Mucosa of descending colon (tissue), 3 donors: ENCODE measurements at regions not wholly inside any gene's neighbourhood (a gene's known extent, or its start where the extent isn't known, plus 50 kb on each side); places are given as distances from the start of the nearest gene placed in this dataset.

Experiments used
- ATAC-seq: fragments of 200-7000 bp; cut with Tn5 transposase; one replicate; pipeline ENCODE4 v1.9.1; 2020; ENCODE audit warnings: mild to moderate bottlenecking, moderate library complexity
- DNase-seq, 3 donors: peaks; one replicate each; pipeline ENCODE4 v3.0.0-alpha.2; 2020
- H3K36me3 ChIP-seq: fragments of 200-600 bp; one replicate; pipeline ENCODE4 v1.8.0; 2021; ENCODE audit warnings: low read depth, mild to moderate bottlenecking
- H3K4me1 ChIP-seq: fragments of 200-600 bp; one replicate; pipeline ENCODE4 v1.8.0; 2021; ENCODE audit warnings: low read depth, mild to moderate bottlenecking
- H3K4me3 ChIP-seq: fragments of 200-600 bp; one replicate; pipeline ENCODE4 v1.8.0; 2021; ENCODE audit warnings: mild to moderate bottlenecking
- H3K9me3 ChIP-seq: fragments of 200-600 bp; one replicate; pipeline ENCODE4 v1.8.0; 2021; ENCODE audit warnings: mild to moderate bottlenecking
- intact Hi-C, 2 donors: fragments of 100-400 bp; cut with DNase I in 1 of 2; cut with micrococcal nuclease in 1 of 2; formaldehyde crosslinking; loops; one replicate each; pipeline versions ENCODE4 v1.11.0 to v1.11.1; 2022; cut with DNase I, micrococcal nuclease
- TF ChIP-seq, protein P1 (sequence below): fragments of 200-600 bp; IDR thresholded peaks from one replicate; pipeline ENCODE4 v1.8.0; 2022; ENCODE audit warnings: antibody characterized with exemption, mild to moderate bottlenecking
- donor health status: DM: no; HTN: no; CAD: no; lungs with moderate emphysema.
- donor health status: DM: no; HTN: no; CAD: no.
- donor health status: DM: no; HTN: yes; CAD: no.

DNA sequence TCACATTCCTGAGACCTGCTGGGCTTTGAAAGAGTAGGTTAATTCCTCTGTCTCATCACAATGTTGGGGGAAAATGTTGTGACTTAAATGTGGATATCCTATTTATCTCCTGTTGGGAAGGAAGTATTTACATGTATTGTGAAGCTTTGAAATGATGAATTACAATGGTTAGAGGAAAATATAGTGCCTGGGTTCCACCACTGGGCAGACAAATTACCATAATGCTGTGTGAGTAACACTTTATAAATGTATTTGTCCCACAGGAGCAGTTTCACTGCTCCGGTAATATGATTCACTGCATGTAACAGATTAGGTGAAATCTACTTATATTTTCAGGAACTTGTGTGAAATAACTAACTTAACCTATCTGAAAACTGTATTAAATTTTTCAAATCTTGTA lies 1476.4 kb downstream of the NLGN4Y start:
- DNase-seq (no peak), ATAC-seq (no peak)
- no peak overlapping the region for H3K4me3 ChIP-seq
- intact Hi-C loops, result no loop called here
- H3K9me3 ChIP-seq, result no peaks in the 10 kb centered on the region
- no peaks in the 10 kb centered on the region for H3K36me3 ChIP-seq
- TF ChIP-seq, protein P1, sequence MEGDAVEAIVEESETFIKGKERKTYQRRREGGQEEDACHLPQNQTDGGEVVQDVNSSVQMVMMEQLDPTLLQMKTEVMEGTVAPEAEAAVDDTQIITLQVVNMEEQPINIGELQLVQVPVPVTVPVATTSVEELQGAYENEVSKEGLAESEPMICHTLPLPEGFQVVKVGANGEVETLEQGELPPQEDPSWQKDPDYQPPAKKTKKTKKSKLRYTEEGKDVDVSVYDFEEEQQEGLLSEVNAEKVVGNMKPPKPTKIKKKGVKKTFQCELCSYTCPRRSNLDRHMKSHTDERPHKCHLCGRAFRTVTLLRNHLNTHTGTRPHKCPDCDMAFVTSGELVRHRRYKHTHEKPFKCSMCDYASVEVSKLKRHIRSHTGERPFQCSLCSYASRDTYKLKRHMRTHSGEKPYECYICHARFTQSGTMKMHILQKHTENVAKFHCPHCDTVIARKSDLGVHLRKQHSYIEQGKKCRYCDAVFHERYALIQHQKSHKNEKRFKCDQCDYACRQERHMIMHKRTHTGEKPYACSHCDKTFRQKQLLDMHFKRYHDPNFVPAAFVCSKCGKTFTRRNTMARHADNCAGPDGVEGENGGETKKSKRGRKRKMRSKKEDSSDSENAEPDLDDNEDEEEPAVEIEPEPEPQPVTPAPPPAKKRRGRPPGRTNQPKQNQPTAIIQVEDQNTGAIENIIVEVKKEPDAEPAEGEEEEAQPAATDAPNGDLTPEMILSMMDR, result no peak
- no peaks in the 10 kb centered on the region for H3K4me1 ChIP-seq

DNA sequence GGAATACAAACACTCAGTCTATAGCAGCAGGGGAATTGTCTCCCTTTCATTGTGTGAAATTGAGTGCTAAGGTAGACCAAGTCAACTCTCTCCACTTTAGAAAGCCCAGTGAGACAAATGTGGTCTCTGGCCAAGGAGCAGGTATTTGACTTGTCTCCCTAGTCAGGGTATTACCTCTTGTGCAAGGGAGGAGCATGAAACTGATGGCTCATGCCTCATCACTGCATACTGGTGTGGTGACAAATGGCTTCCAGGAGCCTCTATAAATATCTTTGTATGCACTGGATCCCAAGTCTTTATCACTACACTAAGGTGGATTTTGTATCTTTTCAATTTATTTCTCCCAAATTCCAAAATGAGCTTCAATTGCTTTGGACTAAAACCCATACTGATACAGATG lies 1477.6 kb downstream of the NLGN4Y start:
- DNase-seq (no peak), ATAC-seq (no peak)
- H3K4me1 ChIP-seq, result no peaks in the 10 kb centered on the region
- intact Hi-C loops, result no loop called here
- H3K9me3 ChIP-seq, result no peaks in the 10 kb centered on the region
- no peaks in the 10 kb centered on the region for H3K36me3 ChIP-seq
- TF ChIP-seq, protein P1, result no peak
- H3K4me3 ChIP-seq, result no peak overlapping the region

DNA sequence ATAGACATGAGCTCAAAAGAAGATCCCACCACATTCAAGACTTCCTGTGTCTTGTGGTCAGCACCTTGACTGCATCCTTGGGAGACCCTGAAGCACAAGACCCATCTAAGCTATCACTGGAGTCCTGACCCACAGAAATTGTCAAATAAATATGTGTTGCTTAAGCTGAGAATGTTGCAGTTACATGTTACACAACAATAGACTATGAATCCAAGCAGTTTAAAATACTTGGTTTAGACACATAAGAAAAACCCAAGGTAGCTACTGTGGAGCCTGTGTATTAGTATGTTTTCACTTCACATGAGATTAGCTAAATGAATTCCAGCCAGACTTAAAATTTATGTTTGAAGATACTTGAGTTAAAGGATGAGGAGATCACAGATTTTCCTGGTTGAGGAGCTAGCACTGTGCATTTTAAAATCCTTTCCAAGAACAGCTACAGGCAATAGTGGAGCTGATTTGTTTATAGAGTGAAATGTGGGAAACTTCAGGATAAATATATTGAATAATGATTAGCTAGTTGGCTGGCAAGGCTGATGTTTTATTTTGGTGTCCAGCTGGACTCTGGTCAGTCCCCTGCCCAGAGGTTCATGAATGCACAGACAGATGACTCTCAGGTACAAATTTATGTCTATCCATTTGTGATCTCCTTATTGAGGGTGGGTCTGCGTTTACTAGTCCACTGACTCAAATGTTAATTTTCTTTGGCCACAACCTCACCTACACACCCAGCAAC lies 1527.7 kb downstream of the NLGN4Y start:
- TF ChIP-seq, protein P1, result no peak
- Histone ChIP-seq H3K4me3 (no peak overlapping the region), H3K36me3 (no peaks in the 10 kb centered on the region), H3K4me1 (no peaks in the 10 kb centered on the region), H3K9me3 (no peaks in the 10 kb centered on the region)
- DNase-seq (no peak), ATAC-seq (no peak)
- intact Hi-C loops, result no loop called here

DNA sequence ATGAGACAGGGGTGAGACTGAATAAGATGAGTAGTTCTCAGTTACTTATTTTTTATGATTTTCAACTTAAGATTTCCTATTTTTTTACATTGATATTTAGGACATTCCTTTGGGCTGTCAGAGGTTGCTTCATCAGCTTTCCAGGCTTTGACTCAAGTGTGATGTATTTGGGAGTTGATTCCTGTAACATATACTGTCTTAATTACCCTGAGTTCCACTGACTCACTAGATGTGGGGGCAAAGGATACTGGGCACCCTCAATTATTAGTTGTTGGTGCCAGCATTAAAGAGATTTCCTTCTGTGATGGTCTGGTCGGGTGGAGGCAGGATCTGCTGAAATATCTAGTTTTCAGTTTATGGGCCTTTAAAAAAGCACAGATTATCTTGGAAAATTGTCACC lies 1535.8 kb downstream of the NLGN4Y start:
- no peak overlapping the region for H3K4me3 ChIP-seq
- intact Hi-C loops, result no loop called here
- DNase-seq, result no peak
- ATAC-seq, result no peak
- no peaks in the 10 kb centered on the region for H3K4me1 ChIP-seq
- no peaks in the 10 kb centered on the region for H3K9me3 ChIP-seq
- TF ChIP-seq, protein P1, result no peak
- no peaks in the 10 kb centered on the region for H3K36me3 ChIP-seq

DNA sequence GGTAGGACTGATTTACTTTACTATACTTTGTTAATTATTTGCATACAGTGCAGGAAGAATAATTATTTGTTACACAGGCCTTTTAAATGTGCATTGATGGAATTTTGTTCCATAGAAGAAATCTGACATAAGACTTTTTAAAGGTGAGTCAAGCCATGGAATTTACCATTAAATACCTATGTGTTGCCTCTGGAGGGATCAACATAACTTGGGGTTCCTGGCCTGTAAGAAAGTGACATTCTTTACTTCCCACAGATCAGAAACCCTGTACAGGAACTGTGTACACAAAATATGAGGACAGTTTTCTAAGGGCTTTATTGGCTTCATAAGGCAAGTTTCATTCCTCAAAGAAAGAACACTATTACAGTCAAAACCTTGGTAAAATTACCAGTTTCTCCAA lies 1536.4 kb downstream of the NLGN4Y start:
- ATAC-seq (no peak), DNase-seq (no peak)
- TF ChIP-seq, protein P1, result no peak
- H3K36me3 ChIP-seq, result no peaks in the 10 kb centered on the region
- intact Hi-C loops, result no loop called here
- no peaks in the 10 kb centered on the region for H3K9me3 ChIP-seq
- H3K4me3 ChIP-seq, result no peak overlapping the region
- no peaks in the 10 kb centered on the region for H3K4me1 ChIP-seq

DNA sequence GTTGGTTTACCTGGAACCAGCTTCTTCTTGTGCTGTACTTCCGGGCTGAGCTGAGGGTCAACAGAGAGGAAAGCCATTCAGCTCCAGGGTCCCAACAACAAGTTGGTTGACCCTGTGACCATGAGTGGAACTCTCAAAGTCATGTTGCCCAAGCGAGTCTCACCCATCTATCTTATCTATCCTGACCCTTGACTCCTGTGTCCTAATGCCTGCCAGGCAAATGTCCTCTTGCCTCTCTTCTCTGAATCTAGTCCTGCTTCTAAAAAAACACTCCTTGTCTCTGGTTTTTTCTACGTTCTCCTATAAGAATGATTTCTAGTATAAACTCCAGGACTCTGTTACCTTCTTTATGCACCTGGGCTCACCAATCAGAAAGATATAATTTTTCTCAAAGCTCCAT lies 1547.6 kb downstream of the NLGN4Y start:
- TF ChIP-seq, protein P1, result no peak
- intact Hi-C loops, result no loop called here

More for the DNA sequence above, 1547.6 kb downstream of the NLGN4Y start:
- H3K9me3 ChIP-seq, result no peaks in the 10 kb centered on the region
- ATAC-seq (no peak), DNase-seq (no peak)
- no peaks in the 10 kb centered on the region for H3K4me1 ChIP-seq
- no peak overlapping the region for H3K4me3 ChIP-seq
- no peaks in the 10 kb centered on the region for H3K36me3 ChIP-seq
